ENCODE measurements at regions not wholly inside any gene's neighbourhood (a gene's known extent, or its start where the extent isn't known, plus 50 kb on each side); places are given as distances from the start of the nearest gene placed in this dataset.

DNA sequence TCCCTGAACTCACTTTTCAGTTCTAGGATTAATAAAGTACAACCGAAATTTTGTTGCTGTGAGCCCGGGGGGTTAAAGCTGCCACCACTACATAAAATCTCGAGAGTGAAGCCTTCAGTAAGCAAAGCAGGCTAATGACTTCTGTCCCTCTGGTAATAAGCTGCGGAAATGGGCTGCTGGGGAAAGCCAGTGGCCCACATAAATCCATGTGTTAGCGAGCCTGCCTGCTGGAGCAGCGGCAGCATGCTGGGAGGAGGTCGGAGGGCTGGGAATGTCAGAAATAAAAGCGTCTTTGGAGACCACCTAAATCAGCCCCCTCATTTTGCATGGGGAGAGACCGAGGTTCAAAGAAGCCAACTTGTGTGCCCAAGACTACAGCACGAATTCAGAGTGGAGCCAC is 371.7 kb downstream of the TNS1 start:
- TF ChIP-seq POLR2A (IDR thresholded peaks at IDR 0.05): no peak
- no peak for TF ChIP-seq CTCF (IDR thresholded peaks at IDR 0.05)
